ENCODE measurements at regions not wholly inside any gene's neighbourhood (a gene's known extent, or its start where the extent isn't known, plus 50 kb on each side); places are given as distances from the start of the nearest gene placed in this dataset.
"Not testable (repeated sequence)": the region's sequence is repeated elsewhere in the genome, so short reads cannot be mapped to it uniquely, and the experiment has no call there.

DNA sequence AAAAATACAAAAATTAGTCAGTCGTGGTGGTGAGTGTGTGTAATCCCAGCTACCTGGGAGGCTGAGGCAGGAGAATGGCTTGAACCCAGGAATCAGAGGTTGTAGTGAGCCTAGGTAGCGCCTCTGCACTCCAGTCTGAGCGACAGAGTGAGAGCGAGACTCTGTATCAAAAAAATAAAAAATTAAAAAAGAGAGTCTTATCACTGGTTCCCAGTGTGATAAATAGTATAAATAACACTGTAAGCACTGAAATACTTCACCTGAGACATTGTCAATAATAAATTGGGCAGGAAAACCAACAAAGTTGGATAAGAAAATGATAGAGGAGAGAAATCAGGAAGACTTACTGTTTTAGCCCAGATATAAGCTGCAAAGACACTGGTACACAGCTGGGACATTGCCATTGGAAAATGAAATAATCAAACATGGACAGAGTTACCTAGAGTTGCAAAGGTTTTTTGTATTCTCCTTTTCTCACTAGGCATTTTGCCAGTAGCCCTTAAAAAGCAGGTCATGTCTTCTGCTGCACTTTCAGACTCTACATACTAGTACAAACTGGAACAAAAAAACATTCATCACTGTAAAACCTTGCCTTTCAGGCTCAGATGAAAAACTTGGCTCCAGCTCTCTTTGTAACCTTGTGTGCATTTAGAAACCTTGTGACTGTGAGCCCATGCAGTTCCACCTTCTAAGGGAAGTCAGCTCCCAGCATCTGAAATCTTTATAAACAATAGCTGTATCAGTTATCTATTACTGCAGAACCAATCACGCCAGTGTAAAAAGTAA is 55.0 kb upstream of the PPP1R2C start:
- DNase-seq, result no peak

DNA sequence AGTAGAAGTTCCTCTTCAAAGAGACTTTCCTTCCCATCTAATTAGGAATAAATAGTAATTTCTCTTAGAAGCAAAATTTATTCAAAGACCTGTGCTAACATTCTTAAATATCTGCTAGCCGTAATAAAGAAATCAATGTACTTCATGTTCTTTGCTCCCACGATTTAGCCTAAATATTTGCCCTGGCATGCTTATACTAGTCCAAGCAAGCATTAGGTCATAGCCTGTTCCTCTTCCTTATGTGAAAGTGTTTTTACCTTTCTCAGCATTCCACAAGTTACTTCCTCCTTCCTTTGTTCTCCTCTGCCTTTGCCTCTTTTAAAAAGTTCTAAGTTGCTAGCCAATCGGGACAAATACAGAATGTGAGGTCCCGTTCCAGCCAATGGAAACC is 55.6 kb upstream of the PPP1R2C start:
- DNase-seq, result not testable (repeated sequence)

DNA sequence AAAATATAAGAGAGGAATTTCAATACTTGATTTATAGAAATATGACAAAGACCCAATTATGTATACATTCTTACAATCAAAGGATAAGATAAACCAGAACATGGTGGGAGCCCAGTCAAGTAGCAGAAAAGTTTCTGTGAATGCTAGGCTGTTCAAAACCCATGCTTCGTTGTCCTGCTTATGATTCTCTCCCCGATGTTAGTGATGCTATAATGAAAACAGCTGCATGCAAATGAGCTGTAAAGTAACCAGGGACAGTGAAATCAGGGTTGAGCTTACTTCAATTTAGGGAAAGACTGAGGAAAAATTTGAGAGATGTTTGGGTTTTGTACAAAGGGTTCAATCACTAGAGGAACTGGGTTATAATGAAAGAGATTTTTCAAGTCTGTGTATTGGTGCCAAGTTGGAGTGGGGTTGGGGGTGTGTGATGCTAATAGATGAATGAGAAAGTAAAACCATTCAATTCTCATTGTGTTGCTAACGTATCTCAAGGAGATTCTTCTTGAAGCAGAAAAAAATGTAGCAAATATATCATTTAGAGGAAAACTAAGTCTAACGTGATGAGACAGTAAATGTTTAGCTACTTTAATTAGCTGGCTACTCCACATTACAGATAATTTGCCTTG is 59.3 kb upstream of the PPP1R2C start:
- DNase-seq, result no peak

DNA sequence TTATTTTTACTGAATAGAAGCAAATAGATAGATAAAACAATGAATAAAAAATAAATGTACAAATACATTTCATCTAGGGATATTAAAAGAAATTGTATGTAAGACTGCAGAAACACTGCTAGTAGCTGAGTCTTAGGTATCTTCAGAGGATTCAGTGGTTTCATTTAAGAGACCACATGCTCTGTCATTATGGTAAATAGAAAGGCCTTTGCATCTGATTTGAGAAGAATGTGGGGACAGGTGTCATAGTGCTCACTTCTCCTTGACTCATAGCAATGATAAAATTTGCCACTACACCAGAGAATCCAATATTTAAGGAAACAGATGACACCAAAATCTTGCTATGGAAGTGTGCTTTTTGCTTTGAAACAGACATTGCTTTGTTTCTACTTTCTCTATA is 59.8 kb upstream of the PPP1R2C start:
- no peak for DNase-seq

DNA sequence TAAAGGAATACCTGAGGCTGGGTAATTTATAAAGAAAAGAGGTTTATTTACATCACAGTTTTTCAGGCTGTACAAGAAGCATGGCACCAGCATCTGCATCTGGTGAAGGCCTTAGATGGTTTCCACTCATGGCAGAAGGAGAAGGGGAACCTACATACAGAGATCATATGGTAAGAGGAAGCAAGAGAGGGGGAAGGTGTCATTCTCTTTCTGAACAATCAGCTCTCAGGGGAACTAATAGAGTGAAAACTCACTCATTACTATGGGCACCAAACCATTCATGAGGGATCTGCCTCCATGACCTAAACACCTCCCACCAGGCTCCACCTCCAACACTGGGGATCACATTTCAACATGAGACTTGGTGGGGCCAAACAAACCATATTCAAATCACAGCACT is 61.7 kb upstream of the PPP1R2C start:
- DNase-seq, result no peak

DNA sequence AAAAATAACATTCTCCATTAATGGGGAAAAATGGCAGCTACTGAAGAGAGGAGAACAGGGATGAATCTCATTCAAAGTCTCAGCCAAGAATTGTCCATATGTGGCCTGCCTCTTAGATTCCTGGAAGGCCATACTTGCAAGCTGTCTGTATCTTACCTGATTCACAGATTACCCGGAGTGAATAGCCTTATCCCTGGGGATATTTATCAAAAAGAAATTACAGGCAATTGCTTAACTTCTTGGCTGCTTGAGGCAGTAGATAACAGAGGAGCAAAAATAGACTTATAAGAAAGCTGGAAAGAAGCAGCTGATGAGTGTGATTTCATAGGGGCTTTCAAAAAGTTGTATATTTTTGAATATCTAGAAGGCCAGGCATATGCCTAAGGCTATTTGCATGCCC is 68.8 kb upstream of the PPP1R2C start:
- DNase-seq, result no peak

DNA sequence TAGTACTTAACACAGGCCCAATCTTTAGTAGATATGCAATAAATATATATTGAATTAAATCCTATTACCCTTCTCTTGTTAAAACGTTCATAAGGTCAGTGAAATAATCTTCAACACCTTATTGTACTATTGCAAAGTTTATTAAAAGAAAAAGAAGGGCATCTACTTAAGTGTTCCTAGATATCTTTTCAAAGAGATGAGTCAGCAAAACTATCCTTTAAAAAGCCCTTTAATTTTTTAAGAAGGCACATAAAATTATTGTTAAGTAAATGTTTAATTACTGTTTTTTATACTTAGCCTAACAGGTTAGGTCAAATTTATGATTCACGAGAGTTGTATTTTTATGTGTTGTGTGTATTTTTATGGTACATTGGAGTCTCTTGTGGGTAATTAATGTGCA is 77.3 kb upstream of the PPP1R2C start:
- no peak for DNase-seq

DNA sequence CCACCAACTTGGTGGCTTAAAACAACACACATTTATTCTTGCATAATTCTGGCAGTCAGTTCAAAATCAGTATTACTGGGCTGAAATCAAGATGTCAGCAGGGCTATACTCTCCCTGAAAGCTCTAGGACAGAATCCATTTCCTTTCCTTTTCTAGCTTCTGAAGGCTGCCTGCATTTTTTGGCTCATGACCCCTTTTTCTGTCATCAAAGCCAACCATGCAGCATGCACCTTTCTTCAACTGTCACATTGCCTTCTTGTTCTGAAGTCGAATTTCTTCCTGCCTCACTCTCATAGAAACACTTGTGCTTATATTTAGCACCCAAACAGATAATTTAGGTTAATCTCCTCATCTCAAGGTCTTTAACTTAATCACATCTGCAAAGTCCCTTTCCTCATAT is 79.8 kb upstream of the PPP1R2C start:
- no peak for DNase-seq

DNA sequence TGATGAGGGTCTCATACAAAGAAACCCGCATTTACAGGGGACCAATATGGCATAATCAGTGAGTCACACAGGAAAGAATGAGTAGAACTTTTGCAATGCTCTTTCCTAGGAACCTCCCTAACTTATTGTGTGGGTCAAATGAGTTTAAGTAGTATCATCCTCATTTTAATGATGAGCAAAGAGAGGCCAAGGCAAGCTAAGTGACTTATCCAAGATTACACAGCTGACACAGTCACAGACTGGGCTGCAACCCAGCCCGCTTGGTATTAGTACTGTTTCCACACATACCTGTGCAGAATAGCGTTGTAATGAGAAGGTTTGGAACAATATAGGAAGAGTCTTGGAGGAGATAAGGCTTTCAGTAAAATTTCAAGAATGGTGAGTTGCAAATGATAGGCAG is 91.0 kb upstream of the PPP1R2C start:
- no peak for DNase-seq

DNA sequence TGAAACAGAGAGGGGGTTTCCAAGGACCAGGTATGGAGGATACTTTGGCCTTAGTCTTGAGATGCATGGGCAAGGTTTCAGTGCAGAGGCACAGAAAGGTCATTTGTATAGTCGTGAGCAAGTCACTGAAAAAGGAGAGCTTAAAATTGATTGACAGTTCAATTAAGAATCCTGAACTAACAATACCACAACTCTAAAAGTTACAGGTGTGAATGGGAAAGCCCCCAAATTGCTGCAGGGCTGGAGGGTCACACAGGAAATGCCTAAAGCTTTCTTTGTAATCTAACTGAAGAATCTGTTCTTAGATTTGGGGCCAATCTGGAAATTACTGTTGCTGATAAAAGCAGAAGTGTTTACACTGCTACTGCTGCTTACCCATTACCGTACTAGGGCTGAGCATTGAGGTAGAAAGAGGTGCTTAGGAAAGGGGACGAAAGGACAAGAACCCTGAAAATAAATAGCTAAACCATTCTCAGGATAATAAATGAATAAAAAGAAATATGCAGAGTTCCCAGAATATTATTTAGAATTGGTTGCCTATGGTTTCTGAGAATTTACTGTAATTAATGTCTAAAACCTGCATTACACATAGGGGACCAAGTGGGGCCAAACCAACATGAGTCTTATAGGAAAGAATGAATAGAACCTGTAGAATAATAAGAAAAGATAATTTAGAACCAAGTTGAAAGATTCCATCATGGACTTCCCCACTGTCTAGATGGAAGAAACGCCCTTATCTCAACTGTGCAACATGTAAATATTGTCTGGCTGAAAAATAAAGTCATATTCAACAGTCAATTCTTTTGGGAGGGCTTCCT is 91.9 kb upstream of the PPP1R2C start:
- no peak for DNase-seq

DNA sequence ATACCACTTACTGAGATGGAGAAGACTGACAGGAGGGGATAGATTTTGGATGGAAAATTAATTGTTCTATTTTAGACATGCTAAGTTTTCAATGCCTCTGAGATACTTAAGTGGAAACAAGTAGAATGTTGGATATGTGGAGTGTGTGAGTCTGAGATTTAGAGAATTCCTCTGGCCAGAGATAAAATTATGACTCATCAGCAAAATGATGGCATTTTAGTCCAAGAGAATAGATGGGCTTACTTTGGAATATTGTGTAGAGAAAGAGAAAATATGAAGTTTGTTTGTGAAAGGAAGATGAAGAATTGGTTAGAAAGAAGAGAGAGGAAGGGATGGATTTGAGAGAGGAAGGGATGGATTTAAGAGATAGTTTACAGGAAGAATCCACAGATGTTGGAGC is 108.6 kb upstream of the PPP1R2C start:
- DNase-seq, result no peak

DNA sequence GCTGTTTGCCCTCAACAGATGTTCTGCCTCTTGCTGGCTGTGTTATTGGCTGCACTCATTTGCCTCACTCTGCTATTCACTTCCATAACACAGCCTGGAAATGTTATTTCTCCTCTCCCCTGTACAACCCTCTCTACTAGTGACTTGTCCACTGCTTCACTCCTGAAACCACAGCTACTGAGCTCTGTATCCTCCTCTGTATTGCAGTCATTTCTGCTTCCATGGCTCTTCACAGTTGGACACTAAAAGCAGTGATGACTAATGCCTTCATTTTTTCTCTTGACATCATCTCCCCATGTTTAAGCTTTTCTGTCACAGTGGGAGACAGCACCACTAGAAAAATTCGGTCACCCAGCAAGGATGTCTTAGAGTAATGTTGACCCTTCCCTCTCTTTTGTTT is 123.0 kb upstream of the PPP1R2C start:
- DNase-seq, result no peak

DNA sequence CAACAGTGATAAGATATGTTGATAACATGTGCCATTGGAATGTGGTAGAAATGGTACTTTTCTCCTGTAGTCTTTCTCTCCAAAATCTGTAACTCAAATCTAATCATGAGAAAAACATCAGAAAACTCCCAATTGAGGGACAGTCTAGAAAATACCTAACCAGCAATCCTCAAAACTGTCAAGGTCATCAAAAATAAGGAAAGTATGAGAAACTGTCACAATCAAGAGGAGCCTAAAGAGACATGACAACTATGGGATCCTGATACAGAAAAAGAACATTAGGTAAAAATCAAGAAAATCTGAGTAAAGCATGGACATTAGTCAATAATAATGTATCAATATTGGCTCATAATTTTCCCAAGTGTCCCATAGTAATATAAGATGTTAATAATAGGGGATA is 124.5 kb upstream of the PPP1R2C start:
- DNase-seq, result no peak

DNA sequence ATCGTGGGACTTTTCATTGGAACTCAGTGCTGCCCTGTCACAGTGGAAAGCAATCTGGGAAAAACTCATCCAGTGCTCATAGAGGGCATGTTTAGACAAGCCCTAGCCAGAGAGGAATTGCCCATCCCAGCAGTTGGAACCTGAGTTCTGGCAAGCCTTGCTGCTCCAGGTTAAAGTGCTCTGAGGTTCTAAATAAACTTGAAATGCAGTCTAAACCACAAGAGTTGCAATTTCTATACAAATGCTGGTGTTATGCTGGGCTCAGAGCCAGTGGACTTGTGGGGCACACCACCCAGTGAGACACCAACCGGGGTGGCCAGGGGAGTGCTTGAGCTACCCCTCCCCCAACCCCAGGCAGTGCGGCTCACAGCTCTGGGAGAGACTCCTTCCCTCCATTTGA is 142.8 kb upstream of the PPP1R2C start:
- DNase-seq, result no peak

DNA sequence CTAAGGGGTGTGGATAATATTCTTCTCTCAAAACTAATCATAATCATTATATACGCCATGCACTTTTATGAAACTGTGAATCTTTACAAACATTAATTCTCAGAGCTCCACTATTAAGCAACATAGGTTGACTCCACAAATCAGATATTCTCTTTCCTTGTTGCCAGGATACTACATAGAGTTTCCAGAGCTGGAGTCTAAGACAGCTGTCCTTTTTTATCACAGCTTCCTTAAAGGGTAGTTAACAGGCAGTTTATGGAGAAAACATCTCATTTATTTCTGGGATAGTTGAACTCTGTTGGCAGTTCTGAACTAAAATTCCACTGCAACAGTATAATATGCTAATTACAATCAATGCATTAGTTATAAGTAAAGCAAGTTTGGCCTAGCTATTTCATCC is 152.1 kb upstream of the PPP1R2C start:
- DNase-seq, result no peak

DNA sequence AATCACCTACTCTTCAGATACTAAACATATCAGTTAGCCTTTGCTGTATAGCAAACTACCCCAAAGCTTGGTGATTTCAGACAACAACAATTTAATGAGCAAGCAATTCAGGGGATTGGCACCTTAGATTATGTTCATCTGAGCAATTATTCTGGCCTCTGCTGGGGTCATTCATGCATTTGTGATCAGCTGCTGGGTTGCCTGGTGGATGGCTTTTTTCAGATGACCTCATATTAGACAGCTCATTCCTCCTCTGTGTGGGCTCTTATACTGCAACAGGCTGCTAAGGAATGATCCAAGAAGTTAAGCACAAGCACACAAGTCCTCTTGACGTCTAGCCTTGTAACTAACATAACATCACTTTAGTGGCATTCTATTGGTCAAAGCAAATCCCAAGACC is 153.0 kb upstream of the PPP1R2C start:
- no peak for DNase-seq

DNA sequence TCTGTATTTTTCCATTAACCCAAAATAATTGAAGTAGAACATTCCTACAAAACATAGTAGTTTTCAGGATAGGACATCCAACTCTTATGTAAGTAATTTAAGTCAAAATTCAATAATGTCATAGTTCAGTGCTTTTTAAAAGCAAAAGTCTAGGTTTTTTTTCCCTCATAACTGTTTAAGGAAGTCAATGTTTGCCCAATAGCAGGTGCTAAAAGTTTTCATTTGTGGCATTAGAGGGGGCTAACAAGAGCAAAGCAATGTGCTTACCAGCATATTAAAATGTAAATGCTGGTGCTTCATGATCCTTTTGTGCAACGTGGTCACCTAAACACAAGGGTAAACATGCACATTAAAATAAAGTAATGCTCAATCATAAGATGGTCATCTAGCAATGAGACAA is 155.2 kb upstream of the PPP1R2C start:
- DNase-seq, result no peak

DNA sequence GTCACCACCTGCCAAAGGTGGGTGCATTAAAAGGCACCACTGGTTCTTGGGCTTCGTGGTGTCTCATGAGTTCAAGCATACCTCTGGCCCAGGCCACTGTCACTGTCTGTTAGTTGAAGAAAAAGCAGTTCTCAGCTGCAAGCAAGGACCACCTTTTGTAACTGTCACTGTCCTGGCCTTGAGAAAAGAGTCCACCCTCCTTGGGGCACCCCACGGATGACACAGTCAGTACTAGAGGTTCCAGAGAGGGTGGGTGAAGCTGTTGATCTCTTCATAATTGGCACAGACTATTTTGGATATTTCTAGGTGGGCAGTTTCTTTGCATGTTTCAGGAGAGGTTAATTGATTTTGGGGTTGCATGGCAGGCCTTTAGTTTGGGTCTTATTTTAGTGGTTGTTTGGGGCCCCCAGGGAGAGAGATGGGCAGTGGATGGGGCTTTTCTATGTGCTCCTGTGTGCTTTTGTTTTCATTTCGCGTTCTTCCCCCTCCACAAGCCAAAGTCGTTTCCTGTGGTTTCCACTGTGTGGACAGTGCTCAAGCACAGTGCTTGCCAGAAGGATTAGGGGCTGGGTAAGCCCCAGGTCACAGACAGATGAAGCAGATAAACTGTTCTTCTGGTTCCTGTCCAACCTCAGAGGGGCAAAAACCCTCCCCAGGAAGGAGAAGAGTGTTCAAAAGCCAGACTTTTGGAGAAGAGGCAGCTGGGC is 156.2 kb upstream of the PPP1R2C start:
- DNase-seq, result no peak

DNA sequence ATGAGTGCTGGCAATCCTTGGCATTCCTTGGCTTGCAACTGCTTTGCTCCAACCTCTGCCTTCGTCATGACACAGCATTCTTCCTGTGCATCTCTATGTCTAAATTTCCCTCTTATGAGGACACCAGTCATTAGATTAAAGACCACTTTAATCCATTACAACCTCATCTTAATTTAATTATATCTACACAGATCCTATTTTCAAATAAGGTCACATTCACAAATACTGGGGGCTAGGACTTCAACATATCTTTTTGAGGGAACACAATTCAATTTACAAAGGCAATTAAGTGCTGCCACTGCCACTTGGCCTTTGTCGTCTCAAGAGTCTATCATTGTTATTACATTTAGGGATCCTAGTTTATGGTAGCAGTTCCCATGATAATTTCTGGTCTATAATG is 163.7 kb upstream of the PPP1R2C start:
- no peak for DNase-seq

DNA sequence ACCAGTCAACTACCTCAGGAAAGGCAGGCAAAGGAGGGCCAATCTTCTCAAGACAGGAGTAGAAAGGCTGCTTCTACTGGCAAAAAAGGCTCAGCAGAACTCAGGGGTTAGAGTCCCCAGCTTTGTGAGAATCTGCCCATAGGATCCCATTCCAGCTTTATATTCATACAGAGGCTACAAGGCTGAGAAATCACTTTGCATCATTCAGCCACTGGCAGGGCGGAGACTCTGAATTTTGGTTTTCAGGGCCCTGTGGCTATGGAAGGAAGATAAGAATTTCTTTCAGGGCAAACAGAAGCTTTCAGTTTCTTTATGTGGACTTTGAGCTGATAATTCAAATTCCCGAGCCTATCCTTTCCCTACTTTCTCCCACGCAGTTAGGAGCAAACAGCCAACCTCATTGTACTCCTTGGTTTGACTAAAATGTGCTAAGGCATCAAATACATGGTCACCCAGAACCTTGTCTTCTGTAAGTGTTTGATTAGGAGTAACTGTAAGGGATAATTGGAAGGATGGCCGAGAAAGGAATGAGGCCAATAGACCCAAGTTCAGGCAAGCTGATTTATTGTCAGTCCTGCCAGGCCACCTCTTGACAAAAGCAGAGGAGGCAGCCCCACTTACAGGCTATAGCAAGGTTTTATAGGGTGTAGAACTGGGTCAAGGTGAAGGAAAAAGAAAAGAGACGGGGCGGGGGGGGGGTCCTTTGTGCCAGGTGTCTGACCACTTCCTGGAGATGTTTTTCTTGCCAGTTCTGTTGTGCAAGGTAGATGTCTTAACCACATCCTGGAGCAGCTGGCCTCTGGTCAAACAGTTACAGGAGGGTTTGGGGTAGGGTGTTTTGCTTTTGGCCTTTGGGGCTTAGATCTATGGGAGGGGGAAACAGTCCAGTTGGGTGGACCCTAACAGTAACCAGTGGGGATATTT is 165.3 kb upstream of the PPP1R2C start:
- DNase-seq, result no peak

DNA sequence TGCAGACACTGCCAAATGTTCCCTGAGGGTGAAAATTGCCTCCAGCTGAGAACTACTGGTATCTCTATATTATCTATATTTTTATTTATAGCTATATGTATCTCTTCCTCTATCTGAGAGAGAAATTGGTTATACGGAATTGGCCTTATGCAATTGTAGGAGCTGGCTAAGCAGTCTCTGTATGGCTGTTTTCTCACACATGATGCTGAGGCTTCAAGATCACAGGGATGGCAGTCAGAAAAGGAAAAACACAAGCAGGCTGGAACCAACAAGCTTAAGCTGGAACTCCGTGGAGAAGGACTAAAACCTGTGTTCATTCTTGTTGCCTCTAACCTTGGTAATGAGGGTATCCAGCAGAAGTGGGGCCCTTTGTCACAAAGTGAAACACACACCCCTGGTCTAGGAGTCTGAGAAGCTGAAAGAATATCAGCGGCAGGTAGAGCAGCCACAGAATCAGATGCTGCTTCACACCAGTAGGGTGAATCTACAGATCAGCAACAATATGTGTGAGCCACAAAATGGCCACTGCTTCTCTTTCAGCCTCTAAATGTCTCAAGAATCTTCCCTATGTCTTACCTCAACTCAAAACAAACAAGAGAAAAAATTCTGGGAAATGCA is 166.5 kb upstream of the PPP1R2C start:
- DNase-seq, result no peak
